ENCODE measurements at regions not wholly inside any gene's neighbourhood (a gene's known extent, or its start where the extent isn't known, plus 50 kb on each side); places are given as distances from the start of the nearest gene placed in this dataset.

DNA sequence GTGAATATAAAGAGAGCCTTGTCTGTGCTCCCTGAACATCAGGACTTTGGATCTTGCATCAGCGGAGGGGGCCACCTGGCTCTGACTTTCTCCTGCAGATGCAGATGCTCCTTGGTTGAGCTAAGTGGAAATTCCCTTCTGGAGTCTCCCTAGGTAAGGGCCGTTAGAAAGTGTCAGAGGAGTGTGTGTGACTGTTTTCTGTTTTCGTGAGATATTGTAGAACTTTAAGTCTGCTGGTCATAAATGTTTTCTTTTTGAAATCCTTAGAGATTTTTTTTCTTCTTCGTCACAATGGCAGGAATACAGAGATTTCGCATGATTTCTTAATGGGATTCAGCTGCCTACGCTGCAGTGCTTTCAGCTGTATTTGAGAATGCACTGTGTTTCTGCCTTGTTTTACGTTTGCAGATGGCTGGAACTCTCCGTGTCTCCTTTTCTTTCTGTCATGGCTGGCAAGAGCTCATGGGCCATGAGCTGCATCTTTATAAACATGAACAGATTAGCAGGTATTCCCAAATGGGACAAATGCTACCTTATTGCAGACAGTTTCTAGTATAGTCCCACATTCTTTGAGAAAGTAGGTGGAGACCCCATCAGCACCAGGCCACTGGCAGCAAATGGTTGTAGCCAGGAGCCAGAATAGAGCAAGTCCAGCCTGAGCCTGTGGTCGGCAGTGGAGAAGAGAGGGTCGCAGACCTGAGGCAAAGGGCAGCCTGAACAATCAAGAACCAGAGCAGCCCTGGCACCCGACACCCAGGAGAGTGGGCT, 76.2 kb upstream of the FRMD6 start (continued):
- TF ChIP-seq, protein P1, sequence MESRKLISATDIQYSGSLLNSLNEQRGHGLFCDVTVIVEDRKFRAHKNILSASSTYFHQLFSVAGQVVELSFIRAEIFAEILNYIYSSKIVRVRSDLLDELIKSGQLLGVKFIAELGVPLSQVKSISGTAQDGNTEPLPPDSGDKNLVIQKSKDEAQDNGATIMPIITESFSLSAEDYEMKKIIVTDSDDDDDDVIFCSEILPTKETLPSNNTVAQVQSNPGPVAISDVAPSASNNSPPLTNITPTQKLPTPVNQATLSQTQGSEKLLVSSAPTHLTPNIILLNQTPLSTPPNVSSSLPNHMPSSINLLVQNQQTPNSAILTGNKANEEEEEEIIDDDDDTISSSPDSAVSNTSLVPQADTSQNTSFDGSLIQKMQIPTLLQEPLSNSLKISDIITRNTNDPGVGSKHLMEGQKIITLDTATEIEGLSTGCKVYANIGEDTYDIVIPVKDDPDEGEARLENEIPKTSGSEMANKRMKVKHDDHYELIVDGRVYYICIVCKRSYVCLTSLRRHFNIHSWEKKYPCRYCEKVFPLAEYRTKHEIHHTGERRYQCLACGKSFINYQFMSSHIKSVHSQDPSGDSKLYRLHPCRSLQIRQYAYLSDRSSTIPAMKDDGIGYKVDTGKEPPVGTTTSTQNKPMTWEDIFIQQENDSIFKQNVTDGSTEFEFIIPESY (IDR thresholded peaks at IDR 0.05; ENCODE audit: borderline replicate concordance, low read depth), result no peak
- TF ChIP-seq JUND (IDR thresholded peaks at IDR 0.05), result no peak
- TF ChIP-seq, protein P2, sequence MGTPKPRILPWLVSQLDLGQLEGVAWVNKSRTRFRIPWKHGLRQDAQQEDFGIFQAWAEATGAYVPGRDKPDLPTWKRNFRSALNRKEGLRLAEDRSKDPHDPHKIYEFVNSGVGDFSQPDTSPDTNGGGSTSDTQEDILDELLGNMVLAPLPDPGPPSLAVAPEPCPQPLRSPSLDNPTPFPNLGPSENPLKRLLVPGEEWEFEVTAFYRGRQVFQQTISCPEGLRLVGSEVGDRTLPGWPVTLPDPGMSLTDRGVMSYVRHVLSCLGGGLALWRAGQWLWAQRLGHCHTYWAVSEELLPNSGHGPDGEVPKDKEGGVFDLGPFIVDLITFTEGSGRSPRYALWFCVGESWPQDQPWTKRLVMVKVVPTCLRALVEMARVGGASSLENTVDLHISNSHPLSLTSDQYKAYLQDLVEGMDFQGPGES (IDR thresholded peaks at IDR 0.05; ENCODE audit: low read depth, low read length), result no peak
- no peak for TF ChIP-seq GATA2 (CRISPR knock-in tag; IDR thresholded peaks at IDR 0.05)
- no peak for TF ChIP-seq RAD21 (IDR thresholded peaks at IDR 0.05; ENCODE audit: low read length)
- TF ChIP-seq ELF1 (IDR thresholded peaks at IDR 0.05), result no peak
- TF ChIP-seq TCF12 (IDR thresholded peaks at IDR 0.05), result no peak
- no peak for TF ChIP-seq RCOR1 (IDR thresholded peaks at IDR 0.05; ENCODE audit: low read length)
- TF ChIP-seq EP300 (IDR thresholded peaks at IDR 0.05; ENCODE audit: borderline replicate concordance in 1 of 2, low read depth in 1 of 2, low read length in 1 of 2), result no peak

DNA sequence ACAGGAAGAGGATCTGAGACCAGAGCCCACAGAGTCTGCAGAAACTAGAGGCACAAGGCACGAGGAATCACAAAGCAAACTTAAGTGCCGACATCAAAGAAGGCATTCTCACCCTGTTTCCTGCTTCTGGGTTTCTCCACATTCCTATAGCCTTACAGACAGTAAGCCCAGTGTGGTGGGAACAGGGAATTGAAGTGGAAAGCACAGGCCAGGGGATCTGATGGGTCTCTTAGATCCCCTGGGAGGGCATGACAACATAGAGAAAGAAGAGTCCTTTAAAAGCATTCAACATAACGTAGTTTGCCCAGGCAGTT, 75.6 kb upstream of the FRMD6 start:
- TF ChIP-seq FOSL2 (IDR thresholded peaks at IDR 0.05; ENCODE audit: borderline replicate concordance, low read depth) (no peak), MXI1 (IDR thresholded peaks at IDR 0.05; ENCODE audit: low read depth, low read length) (no peak), MEF2A (IDR thresholded peaks at IDR 0.05; ENCODE audit: borderline replicate concordance, low read depth) (no peak), YY1 (IDR thresholded peaks at IDR 0.05; ENCODE audit: low read depth) (no peak), TCF12 (IDR thresholded peaks at IDR 0.05) (no peak), CHD2 (IDR thresholded peaks at IDR 0.05; ENCODE audit: low read length, partially characterized antibody) (no peak), POLR2AphosphoS5 (IDR thresholded peaks at IDR 0.05; ENCODE audit: low read depth, low read length) (no peak)
- TF ChIP-seq, protein P3, sequence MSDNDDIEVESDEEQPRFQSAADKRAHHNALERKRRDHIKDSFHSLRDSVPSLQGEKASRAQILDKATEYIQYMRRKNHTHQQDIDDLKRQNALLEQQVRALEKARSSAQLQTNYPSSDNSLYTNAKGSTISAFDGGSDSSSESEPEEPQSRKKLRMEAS (IDR thresholded peaks at IDR 0.05; ENCODE audit: low read depth), result no peak
- TF ChIP-seq, protein P4, sequence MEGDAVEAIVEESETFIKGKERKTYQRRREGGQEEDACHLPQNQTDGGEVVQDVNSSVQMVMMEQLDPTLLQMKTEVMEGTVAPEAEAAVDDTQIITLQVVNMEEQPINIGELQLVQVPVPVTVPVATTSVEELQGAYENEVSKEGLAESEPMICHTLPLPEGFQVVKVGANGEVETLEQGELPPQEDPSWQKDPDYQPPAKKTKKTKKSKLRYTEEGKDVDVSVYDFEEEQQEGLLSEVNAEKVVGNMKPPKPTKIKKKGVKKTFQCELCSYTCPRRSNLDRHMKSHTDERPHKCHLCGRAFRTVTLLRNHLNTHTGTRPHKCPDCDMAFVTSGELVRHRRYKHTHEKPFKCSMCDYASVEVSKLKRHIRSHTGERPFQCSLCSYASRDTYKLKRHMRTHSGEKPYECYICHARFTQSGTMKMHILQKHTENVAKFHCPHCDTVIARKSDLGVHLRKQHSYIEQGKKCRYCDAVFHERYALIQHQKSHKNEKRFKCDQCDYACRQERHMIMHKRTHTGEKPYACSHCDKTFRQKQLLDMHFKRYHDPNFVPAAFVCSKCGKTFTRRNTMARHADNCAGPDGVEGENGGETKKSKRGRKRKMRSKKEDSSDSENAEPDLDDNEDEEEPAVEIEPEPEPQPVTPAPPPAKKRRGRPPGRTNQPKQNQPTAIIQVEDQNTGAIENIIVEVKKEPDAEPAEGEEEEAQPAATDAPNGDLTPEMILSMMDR (IDR thresholded peaks at IDR 0.05), result no peak
- TF ChIP-seq, protein P5, sequence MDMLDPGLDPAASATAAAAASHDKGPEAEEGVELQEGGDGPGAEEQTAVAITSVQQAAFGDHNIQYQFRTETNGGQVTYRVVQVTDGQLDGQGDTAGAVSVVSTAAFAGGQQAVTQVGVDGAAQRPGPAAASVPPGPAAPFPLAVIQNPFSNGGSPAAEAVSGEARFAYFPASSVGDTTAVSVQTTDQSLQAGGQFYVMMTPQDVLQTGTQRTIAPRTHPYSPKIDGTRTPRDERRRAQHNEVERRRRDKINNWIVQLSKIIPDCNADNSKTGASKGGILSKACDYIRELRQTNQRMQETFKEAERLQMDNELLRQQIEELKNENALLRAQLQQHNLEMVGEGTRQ (IDR thresholded peaks at IDR 0.05; ENCODE audit: borderline replicate concordance, low read depth, low read length), result no peak
- TF ChIP-seq, protein P6, sequence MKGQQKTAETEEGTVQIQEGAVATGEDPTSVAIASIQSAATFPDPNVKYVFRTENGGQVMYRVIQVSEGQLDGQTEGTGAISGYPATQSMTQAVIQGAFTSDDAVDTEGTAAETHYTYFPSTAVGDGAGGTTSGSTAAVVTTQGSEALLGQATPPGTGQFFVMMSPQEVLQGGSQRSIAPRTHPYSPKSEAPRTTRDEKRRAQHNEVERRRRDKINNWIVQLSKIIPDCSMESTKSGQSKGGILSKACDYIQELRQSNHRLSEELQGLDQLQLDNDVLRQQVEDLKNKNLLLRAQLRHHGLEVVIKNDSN (IDR thresholded peaks at IDR 0.05; ENCODE audit: borderline replicate concordance, low read depth), result no peak
- Histone ChIP-seq H3K4me3 (ENCODE audit: low read depth in 2 of 2, low read length in 1 of 2) (no peak overlapping the region), H3K9me3 (no peaks in the 10 kb centered on the region), H2AFZ (ENCODE audit: low read depth) (no peak overlapping the region), H3K27ac (ENCODE audit: low read depth in 2 of 2, low read length in 1 of 2) (no peak overlapping the region), H3F3A (replicated peaks; ENCODE audit: insufficient read depth) (peaks cover 9% of the 10 kb centered on the region), H3K27me3 (ENCODE audit: insufficient read depth) (no peaks in the 10 kb centered on the region), H3K4me1 (ENCODE audit: control insufficient read depth in 1 of 2, insufficient read depth in 2 of 2, low read depth in 1 of 2, low read length in 1 of 2) (peaks cover 0 to 4% of the 10 kb centered on the region in 2 experiments; a peak in 1 of 4 replicates), H3K9me2 (no peaks in the 10 kb centered on the region), H3K9ac (no peak overlapping the region), H3K79me2 (ENCODE audit: insufficient read depth) (no peaks in the 10 kb centered on the region), H3K36me3 (replicated peaks in 1 of 2; ENCODE audit: control insufficient read depth in 1 of 2, insufficient read depth in 2 of 2, low read length in 1 of 2) (peaks cover 0 to 3% of the 10 kb centered on the region in 2 experiments), H4K20me1 (ENCODE audit: insufficient read depth) (no peaks in the 10 kb centered on the region), H3K4me2 (no peak overlapping the region)
- ChIA-PET CTCF (interaction anchor here (1.3 kb wide), 1 partner anchor 8 kb away, joined by 3 read pairs; no protein-coding TSS in a partner anchor), POLR2A (no interaction called here)
- DNase-seq, result no peak
- WGBS (ENCODE audit: low lambda C conversion rate), result 91% methylated on average over 3 of the region's 3 CpGs

Data from SK-N-SH (cell line).